ENCODE measurements at regions not wholly inside any gene's neighbourhood (a gene's known extent, or its start where the extent isn't known, plus 50 kb on each side); places are given as distances from the start of the nearest gene placed in this dataset.

DNA sequence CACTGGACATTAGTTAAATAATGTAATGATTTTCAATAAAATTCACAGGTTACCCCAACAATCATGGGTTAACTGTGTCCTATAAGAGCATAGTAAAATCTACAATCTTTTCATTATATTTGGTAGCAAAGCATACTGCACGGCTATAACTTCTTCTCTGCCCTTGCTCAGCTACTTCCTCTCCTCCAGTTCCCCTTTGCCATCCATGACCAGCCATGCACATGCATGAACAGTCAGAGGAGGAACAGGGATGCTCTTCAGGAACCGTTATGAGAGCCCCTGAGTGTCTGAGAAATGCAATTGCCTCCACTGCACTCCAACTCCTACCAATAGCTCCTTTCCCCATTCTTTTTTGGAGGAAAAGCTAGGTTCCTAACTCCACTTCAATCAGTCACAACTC lies 646.7 kb downstream of the LTN1 start:
- intact Hi-C loops (cut with micrococcal nuclease), result no loop called here
- H3K36me3 ChIP-seq, result no peaks in the 10 kb centered on the region
- no peak overlapping the region for H3K4me3 ChIP-seq
- H3K27ac ChIP-seq (replicated peaks), result no peak overlapping the region
- H3K4me1 ChIP-seq, result no peaks in the 10 kb centered on the region
- no peaks in the 10 kb centered on the region for H3K27me3 ChIP-seq (ENCODE audit: low read depth)
- H3K9me3 ChIP-seq (replicated peaks), result no peaks in the 10 kb centered on the region
- DNase-seq, result no peak
- TF ChIP-seq CTCF (IDR thresholded peaks at IDR 0.05; ENCODE audit: borderline replicate concordance), result no peak

GRCh38 chr21:28344985-28345384 lies 647.7 kb downstream of the LTN1 start:
- H3K4me1 ChIP-seq, result no peaks in the 10 kb centered on the region
- intact Hi-C loops (cut with micrococcal nuclease), result no loop called here
- TF ChIP-seq CTCF (IDR thresholded peaks at IDR 0.05; ENCODE audit: borderline replicate concordance), result no peak
- H3K4me3 ChIP-seq, result no peak overlapping the region
- no peaks in the 10 kb centered on the region for H3K9me3 ChIP-seq (replicated peaks)
- DNase-seq, result no peak
- H3K27ac ChIP-seq (replicated peaks), result no peak overlapping the region
- H3K36me3 ChIP-seq, result no peaks in the 10 kb centered on the region
- H3K27me3 ChIP-seq (ENCODE audit: low read depth), result no peaks in the 10 kb centered on the region

DNA sequence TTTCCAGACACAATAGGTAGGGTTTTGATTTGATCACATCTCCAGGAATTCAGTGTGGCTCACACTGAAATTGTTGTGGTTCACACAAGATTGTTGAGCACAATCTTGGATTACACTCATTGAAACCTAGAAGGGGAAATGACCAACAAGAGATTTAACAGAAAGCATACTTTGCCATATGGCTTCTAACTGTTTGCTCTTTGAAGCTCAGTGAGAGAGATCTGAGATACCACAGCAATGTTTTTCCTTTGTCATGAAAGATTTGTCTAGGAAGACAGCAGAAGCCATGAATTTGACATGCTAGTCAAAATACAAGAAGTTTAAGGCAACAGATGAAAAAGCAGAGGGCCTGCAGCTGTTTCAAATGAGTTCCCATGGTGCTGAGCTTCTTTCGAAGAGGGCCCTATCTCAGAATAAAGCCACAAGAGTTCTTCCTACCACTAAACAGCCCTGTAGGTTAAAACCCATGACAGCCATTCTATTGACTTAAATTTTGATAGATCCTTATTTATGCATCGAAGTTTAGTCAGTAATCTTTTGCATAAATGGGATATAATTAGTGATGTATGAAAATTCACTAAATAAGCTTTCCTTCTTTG lies 650.4 kb downstream of the LTN1 start:
- Histone ChIP-seq H3K4me1 (peaks cover 25% of the 10 kb centered on the region), H3K36me3 (no peaks in the 10 kb centered on the region), H3K27me3 (ENCODE audit: low read depth) (no peaks in the 10 kb centered on the region), H3K9me3 (replicated peaks) (no peaks in the 10 kb centered on the region), H3K4me3 (no peak overlapping the region), H3K27ac (replicated peaks) (no peak overlapping the region)
- DNase-seq, result no peak
- intact Hi-C loops (cut with micrococcal nuclease), result no loop called here
- TF ChIP-seq CTCF (IDR thresholded peaks at IDR 0.05; ENCODE audit: borderline replicate concordance), result no peak

GRCh38 chr21:28339403-28339802 lies 653.3 kb downstream of the LTN1 start:
- no peak overlapping the region for H3K4me3 ChIP-seq
- H3K27me3 ChIP-seq (ENCODE audit: low read depth), result no peaks in the 10 kb centered on the region
- intact Hi-C loops (cut with micrococcal nuclease), result loop anchor here (5.0 to 10.0 kb wide), 3 partner anchors 275 to 1487 kb away; no protein-coding TSS in a partner anchor
- no peaks in the 10 kb centered on the region for H3K9me3 ChIP-seq (replicated peaks)
- no peak for DNase-seq
- peak overlapping the region; percentile 70 for H3K27ac ChIP-seq (replicated peaks)
- H3K36me3 ChIP-seq, result no peaks in the 10 kb centered on the region
- no peak for TF ChIP-seq CTCF (IDR thresholded peaks at IDR 0.05; ENCODE audit: borderline replicate concordance)
- H3K4me1 ChIP-seq, result peaks cover 40% of the 10 kb centered on the region

- H3K27ac ChIP-seq (replicated peaks), result peak overlapping the region; percentile 70
- DNase-seq, result no peak
- TF ChIP-seq CTCF (IDR thresholded peaks at IDR 0.05; ENCODE audit: borderline replicate concordance), result no peak
- no peak overlapping the region for H3K4me3 ChIP-seq
- H3K36me3 ChIP-seq, result no peaks in the 10 kb centered on the region
- H3K4me1 ChIP-seq, result peaks cover 40% of the 10 kb centered on the region
- H3K27me3 ChIP-seq (ENCODE audit: low read depth), result no peaks in the 10 kb centered on the region
- no peaks in the 10 kb centered on the region for H3K9me3 ChIP-seq (replicated peaks)
- intact Hi-C loops (cut with micrococcal nuclease), result loop anchor here (5.0 to 10.0 kb wide), 3 partner anchors 274 to 1487 kb away; no protein-coding TSS in a partner anchor
These were observed 653.9 kb downstream of the LTN1 start for GRCh38 chr21:28338701-28339305.

Measured in left ventricle myocardium inferior (tissue), 1 donor.